Suprapubic skin (tissue), 4 donors: ENCODE measurements at regions not wholly inside any gene's neighbourhood (a gene's known extent, or its start where the extent isn't known, plus 50 kb on each side); places are given as distances from the start of the nearest gene placed in this dataset.

Experiments used
- EP300 ChIP-seq: sonication (generic); formaldehyde crosslinking; IDR thresholded peaks from one replicate; pipeline ENCODE4 v1.6.1; 2017; ENCODE audit warnings: antibody characterized with exemption
- POLR2A ChIP-seq, 2 donors: fragments of 450-650 bp; IDR thresholded peaks; one replicate each; pipeline ENCODE4 v1.6.1; 2017; ENCODE audit warnings: antibody characterized with exemption in 2 of 2, mild to moderate bottlenecking in 2 of 2, moderate library complexity in 2 of 2
- POLR2AphosphoS5 ChIP-seq, 3 donors: sonication (generic); formaldehyde crosslinking; IDR thresholded peaks; one replicate each; pipeline ENCODE4 v1.6.1; 2017; ENCODE audit warnings: antibody characterized with exemption in 3 of 3
- TF ChIP-seq, protein P1 (sequence below), 2 donors: fragments of 200-600 bp in 1 of 2; fragments of 450-650 bp in 1 of 2; sonication (generic) in 1 of 2; IDR thresholded peaks; one replicate each; pipeline ENCODE4 v1.5.1; 2016 to 2019; ENCODE audit warnings: antibody characterized with exemption in 2 of 2, mild to moderate bottlenecking in 1 of 2, moderate library complexity in 1 of 2

DNA sequence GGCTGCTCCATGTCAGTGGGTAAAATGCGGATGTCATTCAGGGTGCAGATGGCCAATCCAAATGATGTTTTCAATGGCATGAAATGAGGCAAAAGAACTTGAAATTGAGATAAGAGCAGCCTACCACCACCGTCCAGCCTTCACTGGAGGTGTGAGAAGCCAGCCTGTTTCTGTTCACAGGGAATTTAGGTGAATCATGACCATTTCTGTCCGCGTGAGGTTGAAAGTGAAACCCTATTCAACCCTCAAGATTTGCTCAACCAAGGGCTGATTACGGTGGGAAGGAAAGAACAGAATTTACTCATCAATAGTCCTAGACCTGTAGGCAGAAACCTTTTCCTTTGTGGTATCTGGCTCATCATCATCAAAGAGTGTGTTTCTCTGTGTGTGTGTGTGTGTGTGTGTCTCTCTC lies 370.7 kb downstream of the COG6 start:
- TF ChIP-seq, protein P1, sequence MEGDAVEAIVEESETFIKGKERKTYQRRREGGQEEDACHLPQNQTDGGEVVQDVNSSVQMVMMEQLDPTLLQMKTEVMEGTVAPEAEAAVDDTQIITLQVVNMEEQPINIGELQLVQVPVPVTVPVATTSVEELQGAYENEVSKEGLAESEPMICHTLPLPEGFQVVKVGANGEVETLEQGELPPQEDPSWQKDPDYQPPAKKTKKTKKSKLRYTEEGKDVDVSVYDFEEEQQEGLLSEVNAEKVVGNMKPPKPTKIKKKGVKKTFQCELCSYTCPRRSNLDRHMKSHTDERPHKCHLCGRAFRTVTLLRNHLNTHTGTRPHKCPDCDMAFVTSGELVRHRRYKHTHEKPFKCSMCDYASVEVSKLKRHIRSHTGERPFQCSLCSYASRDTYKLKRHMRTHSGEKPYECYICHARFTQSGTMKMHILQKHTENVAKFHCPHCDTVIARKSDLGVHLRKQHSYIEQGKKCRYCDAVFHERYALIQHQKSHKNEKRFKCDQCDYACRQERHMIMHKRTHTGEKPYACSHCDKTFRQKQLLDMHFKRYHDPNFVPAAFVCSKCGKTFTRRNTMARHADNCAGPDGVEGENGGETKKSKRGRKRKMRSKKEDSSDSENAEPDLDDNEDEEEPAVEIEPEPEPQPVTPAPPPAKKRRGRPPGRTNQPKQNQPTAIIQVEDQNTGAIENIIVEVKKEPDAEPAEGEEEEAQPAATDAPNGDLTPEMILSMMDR (IDR thresholded peaks at IDR 0.05) = no peak
- no peak for TF ChIP-seq POLR2A (IDR thresholded peaks at IDR 0.05)
- TF ChIP-seq EP300 = no peak
- no peak for TF ChIP-seq POLR2AphosphoS5 (IDR thresholded peaks at IDR 0.05)
